Liver (tissue), 8 donors: ENCODE measurements at regions not wholly inside any gene's neighbourhood (a gene's known extent, or its start where the extent isn't known, plus 50 kb on each side); places are given as distances from the start of the nearest gene placed in this dataset.
A peak's percentile ranks its signal among the peaks of the same experiment; 100 is the strongest.

ENCODE experiments used
- DNase-seq: peaks from one replicate; pipeline ENCODE4 v3.0.0-alpha.2; 2017; ENCODE audit warnings: low spot score
- H3K27ac ChIP-seq, 2 donors: one replicate each; pipeline ENCODE4 v1.7.0; 2013; ENCODE audit warnings: inconsistent platforms in 2 of 2, low read length in 2 of 2, control low read depth in 1 of 2, low read depth in 1 of 2, mild to moderate bottlenecking in 1 of 2
- H3K27me3 ChIP-seq, 4 donors: one replicate each; pipeline versions ENCODE4 v1.6.1 to v1.7.0; 2013; ENCODE audit warnings: low read length in 3 of 4, inconsistent platforms in 1 of 4, mild to moderate bottlenecking in 1 of 4, moderate library complexity in 1 of 4; ENCODE audit not compliant: control insufficient read depth in 4 of 4, insufficient read depth in 4 of 4
- H3K36me3 ChIP-seq, 4 donors: one replicate each; pipeline versions ENCODE4 v1.6.1 to v1.7.0; 2013; ENCODE audit warnings: low read length in 3 of 4, mild to moderate bottlenecking in 3 of 4, low read depth in 1 of 4, moderate library complexity in 1 of 4; ENCODE audit not compliant: control insufficient read depth in 4 of 4, insufficient read depth in 3 of 4
- H3K4me1 ChIP-seq, 4 donors: one replicate each; pipeline versions ENCODE4 v1.6.1 to v1.7.0; 2013; ENCODE audit warnings: low read length in 3 of 4, mild to moderate bottlenecking in 3 of 4, moderate library complexity in 1 of 4; ENCODE audit not compliant: control insufficient read depth in 4 of 4, insufficient read depth in 4 of 4
- H3K4me3 ChIP-seq, 3 donors: one replicate each; pipeline versions ENCODE4 v1.6.1 to v1.7.0; 2013; ENCODE audit warnings: low read length in 3 of 3, control low read depth in 1 of 3, low read depth in 1 of 3, mild to moderate bottlenecking in 1 of 3
- H3K9ac ChIP-seq, 2 donors: one replicate each; pipeline ENCODE4 v1.7.0; 2013; ENCODE audit warnings: low read length in 2 of 2, mild to moderate bottlenecking in 2 of 2, moderate library complexity in 2 of 2, control low read depth in 1 of 2, low read depth in 1 of 2
- H3K9me3 ChIP-seq, 4 donors: one replicate each; pipeline versions ENCODE4 v1.6.1 to v1.7.0; 2013; ENCODE audit warnings: low read length in 3 of 4; ENCODE audit not compliant: control insufficient read depth in 4 of 4
- ATF3 ChIP-seq: IDR thresholded peaks from 2 replicates; pipeline ENCODE4 v1.6.1; 2016; ENCODE audit warnings: antibody characterized with exemption
- CTCF ChIP-seq: fragments of 150-350 bp; IDR thresholded peaks from 2 replicates; pipeline ENCODE4 v1.5.1; 2017; ENCODE audit warnings: improper control_type of control experiment, low read depth, low read length; ENCODE audit not compliant: missing input control
- EGR1 ChIP-seq, 2 donors: IDR thresholded peaks; 2 replicates each; pipeline ENCODE4 v1.6.1; 2016 to 2018; ENCODE audit warnings: antibody characterized with exemption in 2 of 2, low read depth in 2 of 2
- FOXA1 ChIP-seq: IDR thresholded peaks from 2 replicates; pipeline ENCODE4 v1.6.1; 2016; ENCODE audit warnings: antibody characterized with exemption
- FOXA2 ChIP-seq: IDR thresholded peaks from 2 replicates; pipeline ENCODE4 v1.6.1; 2016; ENCODE audit warnings: antibody characterized with exemption
- GABPA ChIP-seq, 2 donors: IDR thresholded peaks in 1 of 2; conservative IDR thresholded peaks in 1 of 2; 2 replicates each; pipeline ENCODE4 v1.6.1; 2016; ENCODE audit warnings: antibody characterized with exemption in 2 of 2, mild to moderate bottlenecking in 1 of 2, moderate library complexity in 1 of 2
- HNF4A ChIP-seq, 2 donors: conservative IDR thresholded peaks; 2 replicates each; pipeline ENCODE4 v1.6.1; 2016; ENCODE audit warnings: antibody characterized with exemption in 2 of 2, mild to moderate bottlenecking in 2 of 2
- HNF4G ChIP-seq: IDR thresholded peaks from 2 replicates; pipeline ENCODE4 v1.6.1; 2016; ENCODE audit warnings: antibody characterized with exemption
- JUND ChIP-seq, 2 donors: IDR thresholded peaks; 2 replicates each; pipeline ENCODE4 v1.6.1; 2016; ENCODE audit warnings: antibody characterized with exemption in 2 of 2
- MAX ChIP-seq: IDR thresholded peaks from 2 replicates; pipeline ENCODE4 v1.6.1; 2016; ENCODE audit warnings: antibody characterized with exemption
- NR2F2 ChIP-seq: IDR thresholded peaks from 2 replicates; pipeline ENCODE4 v1.6.1; 2016; ENCODE audit warnings: antibody characterized with exemption
- RAD21 ChIP-seq, 2 donors: IDR thresholded peaks; 2 replicates each; pipeline ENCODE4 v1.6.1; 2016; ENCODE audit warnings: antibody characterized with exemption in 2 of 2, mild to moderate bottlenecking in 2 of 2
- REST ChIP-seq: IDR thresholded peaks from 2 replicates; pipeline ENCODE4 v1.6.1; 2016; ENCODE audit warnings: antibody characterized with exemption, mild to moderate bottlenecking
- RXRA ChIP-seq, 2 donors: IDR thresholded peaks; 2 replicates each; pipeline ENCODE4 v1.6.1; 2017 to 2018; ENCODE audit warnings: antibody characterized with exemption in 2 of 2, mild to moderate bottlenecking in 1 of 2
- SP1 ChIP-seq: IDR thresholded peaks from 2 replicates; pipeline ENCODE4 v1.6.1; 2018; ENCODE audit warnings: antibody characterized with exemption, mild to moderate bottlenecking
- TAF1 ChIP-seq: conservative IDR thresholded peaks from 2 replicates; pipeline ENCODE4 v1.6.1; 2016; ENCODE audit warnings: antibody characterized with exemption, mild to moderate bottlenecking
- YY1 ChIP-seq: IDR thresholded peaks from 2 replicates; pipeline ENCODE4 v1.6.1; 2016; ENCODE audit warnings: antibody characterized with exemption, mild to moderate bottlenecking
- WGBS: extraction: QIAGEN DNeasy Blood & Tissue Kit; methylation state at CpG from one replicate; pipeline ENCODE4 v1.1.7; 2013; 5-methylcytosine and 5-hydroxymethylcytosine counted together
- donor health status: healthy.
- donor health status: healthy.
- donor health status: healthy.
- donor health status: healthy.
- donor health status: healthy.

GRCh38 chr6:118367314-118367713 lies 180.8 kb upstream of the PLN start:
- TF ChIP-seq RAD21 (IDR thresholded peaks at IDR 0.05) (no peak), REST (no peak), ATF3 (no peak), FOXA2 (no peak), CTCF (no peak), EGR1 (IDR thresholded peaks at IDR 0.05; ENCODE audit: low read depth in 2 of 2) (no peak), YY1 (no peak), TAF1 (no peak), JUND (IDR thresholded peaks at IDR 0.05) (no peak), GABPA (IDR thresholded peaks at IDR 0.05 in 1 of 2, conservative IDR thresholded peaks at IDR 0.05 in 1 of 2) (no peak), FOXA1 (no peak)
- H3K27me3 ChIP-seq = no peaks in the 10 kb centered on the region

GRCh38 chr6:118370722-118371121 lies 177.4 kb upstream of the PLN start:
- Histone ChIP-seq H3K27me3 (no peaks in the 10 kb centered on the region), H3K36me3 (no peaks in the 10 kb centered on the region), H3K4me3 (no peak overlapping the region), H3K9me3 (peaks cover 0 to 4% (median 0%) of the 10 kb centered on the region in 4 donors), H3K9ac (no peak overlapping the region), H3K4me1 (no peaks in the 10 kb centered on the region), H3K27ac (no peak overlapping the region)
- WGBS = 80% methylated on average over 3 of the region's 3 CpGs
- no peak for DNase-seq
- TF ChIP-seq SP1 (no peak), JUND (IDR thresholded peaks at IDR 0.05) (no peak), HNF4A (conservative IDR thresholded peaks at IDR 0.05) (no peak), NR2F2 (no peak), HNF4G (no peak), CTCF (no peak), FOXA1 (no peak), TAF1 (no peak), RAD21 (IDR thresholded peaks at IDR 0.05) (no peak), REST (no peak), FOXA2 (no peak), ATF3 (no peak), RXRA (IDR thresholded peaks at IDR 0.05) (no peak), MAX (no peak)

More at GRCh38 chr6:118367314-118367713, 180.8 kb upstream of the PLN start:
- H3K4me3 ChIP-seq = no peak overlapping the region
- no peaks in the 10 kb centered on the region for H3K36me3 ChIP-seq
- H3K9me3 ChIP-seq = peaks cover 0 to 4% (median 0%) of the 10 kb centered on the region in 4 donors
- H3K27ac ChIP-seq = no peak overlapping the region
- no peaks in the 10 kb centered on the region for H3K4me1 ChIP-seq
- no peak overlapping the region for H3K9ac ChIP-seq
- DNase-seq = peak; percentile 64
